ENCODE measurements at regions not wholly inside any gene's neighbourhood (a gene's known extent, or its start where the extent isn't known, plus 50 kb on each side); places are given as distances from the start of the nearest gene placed in this dataset.

- Mint-ChIP-seq H3K4me3 (no peak overlapping the region), H3K4me1 (peaks cover 27% of the 10 kb centered on the region), H3K36me3 (no peaks in the 10 kb centered on the region), H3K27me3 (ENCODE audit: low read depth) (no peaks in the 10 kb centered on the region), H3K27ac (no peak overlapping the region), H3K9me3 (no peaks in the 10 kb centered on the region)
- no peak for DNase-seq (ENCODE audit: low spot score)
- POLR2A ChIA-PET, result no interaction called here
- CTCF ChIA-PET, result interaction anchor here (1.3 kb wide), 1 partner anchor 427 kb away, joined by 3 read pairs; no protein-coding TSS in a partner anchor
- TF ChIP-seq RELA (CRISPR knock-in tag; IDR thresholded peaks at IDR 0.05; ENCODE audit: borderline replicate concordance), result no peak
- no peak for TF ChIP-seq ZNF263 (CRISPR knock-in tag; IDR thresholded peaks at IDR 0.05; ENCODE audit: low read depth)
- TF ChIP-seq E2F1 (CRISPR knock-in tag; IDR thresholded peaks at IDR 0.05), result no peak
- TF ChIP-seq ZNF281 (CRISPR knock-in tag; IDR thresholded peaks at IDR 0.05), result no peak
- TF ChIP-seq EMX1 (CRISPR knock-in tag; IDR thresholded peaks at IDR 0.05), result no peak
- TF ChIP-seq ELF4 (CRISPR knock-in tag; IDR thresholded peaks at IDR 0.05; ENCODE audit: low read depth), result no peak
- TF ChIP-seq ZNF219 (CRISPR knock-in tag; IDR thresholded peaks at IDR 0.05; ENCODE audit: borderline replicate concordance), result no peak
- no peak for TF ChIP-seq ZNF396 (CRISPR knock-in tag; IDR thresholded peaks at IDR 0.05; ENCODE audit: borderline replicate concordance)
- TF ChIP-seq JUN (CRISPR knock-in tag; IDR thresholded peaks at IDR 0.05), result no peak
- ATAC-seq, result no peak
Observed at GRCh38 chrX:13373431-13374187, 53.8 kb upstream of the ATXN3L start.

- no peaks in the 10 kb centered on the region for H3K9me3 Mint-ChIP-seq
- TF ChIP-seq ESRRA (CRISPR knock-in tag; IDR thresholded peaks at IDR 0.05; ENCODE audit: borderline replicate concordance) (no peak), MLX (CRISPR knock-in tag; IDR thresholded peaks at IDR 0.05) (no peak), JAZF1 (CRISPR knock-in tag; IDR thresholded peaks at IDR 0.05) (no peak), ATF6 (CRISPR knock-in tag; IDR thresholded peaks at IDR 0.05) (no peak), CREB1 (CRISPR knock-in tag; IDR thresholded peaks at IDR 0.05) (no peak)
- no peak for ATAC-seq
- no peak overlapping the region for H3K4me3 Mint-ChIP-seq
- ChIA-PET POLR2A (no interaction called here), CTCF (interaction anchor here (1.3 kb wide), 1 partner anchor 426 kb away, joined by 3 read pairs; no protein-coding TSS in a partner anchor)
- H3K36me3 Mint-ChIP-seq, result no peaks in the 10 kb centered on the region
- no peak for DNase-seq (ENCODE audit: low spot score)
- H3K27me3 Mint-ChIP-seq (ENCODE audit: low read depth), result no peaks in the 10 kb centered on the region
- peaks cover 33% of the 10 kb centered on the region for H3K4me1 Mint-ChIP-seq
- no peak overlapping the region for H3K27ac Mint-ChIP-seq
Observed at GRCh38 chrX:13373027-13373426, 53.2 kb upstream of the ATXN3L start.

GRCh38 chrX:13372203-13372980, 52.5 kb upstream of the ATXN3L start:
- Mint-ChIP-seq H3K27ac (no peak overlapping the region), H3K27me3 (ENCODE audit: low read depth) (no peaks in the 10 kb centered on the region), H3K4me1 (peaks cover 36% of the 10 kb centered on the region), H3K4me3 (no peak overlapping the region), H3K36me3 (no peaks in the 10 kb centered on the region), H3K9me3 (no peaks in the 10 kb centered on the region)
- DNase-seq (ENCODE audit: low spot score) (no peak), ATAC-seq (no peak)
- ChIA-PET CTCF (no interaction called here), POLR2A (no interaction called here)
- TF ChIP-seq JUN (CRISPR knock-in tag; IDR thresholded peaks at IDR 0.05) (no peak), SP1 (CRISPR knock-in tag; conservative IDR thresholded peaks at IDR 0.05) (no peak), NR3C1 (CRISPR knock-in tag; conservative IDR thresholded peaks at IDR 0.05; ENCODE audit: low read depth) (no peak), ATF2 (CRISPR knock-in tag; IDR thresholded peaks at IDR 0.05; ENCODE audit: borderline replicate concordance, low read depth) (no peak), ZNF416 (CRISPR knock-in tag; IDR thresholded peaks at IDR 0.05) (no peak), NFYB (CRISPR knock-in tag; conservative IDR thresholded peaks at IDR 0.05; ENCODE audit: low read depth) (no peak), SMAD4 (CRISPR knock-in tag; IDR thresholded peaks at IDR 0.05) (no peak), GABPB1 (CRISPR knock-in tag; IDR thresholded peaks at IDR 0.05) (no peak)
